DMS79 (cell line): ENCODE measurements at regions not wholly inside any gene's neighbourhood (a gene's known extent, or its start where the extent isn't known, plus 50 kb on each side); places are given as distances from the start of the nearest gene placed in this dataset.

Source experiments
- DNase-seq: peaks from one replicate; lab custom pipeline; 2025; lab: John Stamatoyannopoulos, UW

DNA sequence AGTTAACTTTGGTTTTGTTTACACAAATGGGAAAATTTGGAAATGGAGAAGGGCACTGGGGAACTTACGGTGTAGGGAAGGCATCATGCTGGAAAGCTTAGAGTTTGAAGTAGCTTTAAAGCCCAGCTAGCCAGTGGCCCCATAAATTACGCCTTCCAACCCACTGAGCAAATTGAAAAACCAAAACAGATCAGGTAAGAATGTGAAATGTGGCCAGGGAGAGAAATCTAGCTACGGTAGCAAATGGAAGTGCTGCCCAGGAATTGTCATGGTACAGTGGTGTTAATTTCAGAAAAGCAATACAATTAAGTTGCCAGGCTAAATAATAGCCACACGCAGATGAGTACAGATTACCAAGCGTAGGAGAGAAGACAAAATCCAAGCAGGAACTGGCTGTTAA, 654.8 kb downstream of the PRELID2 start:
- DNase-seq, result no peak

DNA sequence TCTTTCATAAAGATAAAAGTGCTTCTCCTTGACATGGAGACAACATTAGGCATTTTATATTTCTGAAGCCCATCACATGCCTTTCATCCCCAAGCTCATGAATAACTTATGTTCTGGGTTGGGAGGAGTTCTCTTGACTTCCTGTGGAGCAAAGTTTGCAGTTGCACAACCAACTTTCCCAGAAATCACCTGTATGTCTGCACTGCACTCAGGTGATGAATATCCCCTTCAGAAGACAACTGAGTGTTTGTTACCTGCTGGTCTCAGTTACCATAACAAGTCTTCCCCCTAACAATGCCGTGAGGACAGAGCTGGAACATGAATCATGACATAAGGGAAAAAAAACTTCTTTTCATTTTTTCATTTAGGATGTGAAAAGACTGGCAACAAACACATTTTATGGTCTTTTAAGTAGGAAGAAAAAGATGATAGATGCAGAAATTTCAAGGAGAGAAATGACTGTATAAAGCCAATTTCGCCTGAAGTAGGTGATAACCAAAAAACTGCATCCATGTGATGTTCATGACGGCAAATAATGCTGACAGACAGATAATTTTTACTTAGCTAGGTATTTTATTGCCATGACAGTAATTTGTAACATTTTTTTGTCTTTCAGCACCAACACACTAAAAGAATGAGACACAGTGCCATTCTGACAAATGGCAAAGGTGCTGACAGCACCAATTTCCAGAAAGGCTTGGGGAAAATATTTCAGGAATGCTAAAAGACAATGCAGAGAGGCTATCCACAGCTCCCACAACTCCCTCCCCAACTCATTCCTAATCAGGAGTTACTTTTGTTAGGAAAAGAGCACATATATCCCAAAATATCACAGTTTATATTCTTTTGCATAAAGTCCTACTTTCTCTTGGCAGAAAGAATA, 656.3 kb downstream of the PRELID2 start:
- no peak for DNase-seq

DNA sequence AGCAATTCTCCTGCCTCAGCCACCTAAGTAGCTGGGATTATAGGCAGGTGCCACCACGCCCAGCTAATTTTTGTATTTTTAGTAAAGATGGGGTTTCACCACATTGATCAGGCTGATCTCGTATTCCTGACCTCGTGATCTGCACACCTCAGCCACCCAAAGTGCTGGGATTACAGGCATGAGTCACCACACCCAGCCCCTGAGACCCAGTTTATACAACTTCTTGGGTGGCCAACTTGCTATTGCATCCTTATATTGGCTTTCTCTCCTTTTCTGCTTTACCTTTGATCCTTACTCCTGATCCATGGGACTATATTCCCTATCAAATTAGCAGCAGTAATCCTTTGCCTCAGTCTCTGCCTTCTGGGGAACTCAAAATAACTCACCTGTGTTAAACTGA, 659.1 kb downstream of the PRELID2 start:
- DNase-seq, result no peak

DNA sequence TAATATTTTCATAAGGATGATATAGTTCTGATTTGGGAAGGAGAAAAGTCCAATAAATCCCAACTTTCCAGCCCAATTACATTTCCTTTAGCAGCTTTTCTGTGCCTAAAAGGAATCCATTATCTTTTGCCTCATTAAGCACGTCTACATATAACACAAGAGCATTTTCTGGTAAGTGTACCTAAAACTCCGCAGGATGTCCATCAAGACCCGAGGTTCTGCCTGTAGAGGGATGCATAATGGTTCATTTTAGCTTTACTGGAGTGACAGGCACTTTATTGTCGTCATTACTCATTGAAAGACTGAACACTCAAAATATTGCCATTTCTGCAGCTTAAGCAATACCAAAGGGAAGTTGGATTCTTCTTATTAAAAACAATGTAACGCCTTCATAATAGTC, 669.0 kb downstream of the PRELID2 start:
- no peak for DNase-seq

DNA sequence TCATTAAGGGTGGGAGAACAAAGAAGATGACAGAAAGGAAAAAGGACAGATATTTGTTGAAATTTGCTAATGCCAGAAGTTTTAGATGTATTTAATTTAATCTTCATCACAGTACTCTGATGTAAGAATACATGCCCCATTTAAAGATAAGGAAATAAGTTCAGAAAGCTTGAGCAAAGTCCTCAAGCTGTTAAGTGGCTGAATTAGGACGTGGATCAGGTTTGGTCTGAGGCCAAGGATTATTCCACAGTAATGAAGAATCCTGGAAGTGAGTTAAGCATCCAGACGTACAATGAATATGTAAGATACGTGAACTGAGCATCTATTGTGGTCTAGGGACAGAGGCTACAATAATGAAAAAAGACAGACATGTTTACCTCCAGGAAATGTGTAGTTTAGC, 671.3 kb downstream of the PRELID2 start:
- no peak for DNase-seq

DNA sequence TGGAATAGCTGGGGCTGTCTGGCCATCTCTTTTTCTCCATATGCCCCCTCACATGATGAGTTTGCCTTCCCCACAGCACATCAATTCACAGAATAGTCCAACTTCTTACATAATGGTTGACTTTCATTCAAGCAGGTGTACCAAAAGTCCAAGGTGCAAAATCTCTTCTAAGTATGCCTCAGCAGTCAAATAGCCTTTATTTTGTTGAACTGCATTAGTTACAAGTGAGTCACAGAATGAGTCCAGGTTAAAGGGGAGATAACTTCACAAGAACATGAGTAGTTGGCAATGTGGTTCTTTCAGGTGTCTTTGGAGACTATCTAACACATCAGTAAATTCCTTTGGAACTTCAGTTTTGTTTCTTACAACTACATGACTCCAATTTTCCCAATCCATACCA, 672.5 kb downstream of the PRELID2 start:
- DNase-seq, result no peak

DNA sequence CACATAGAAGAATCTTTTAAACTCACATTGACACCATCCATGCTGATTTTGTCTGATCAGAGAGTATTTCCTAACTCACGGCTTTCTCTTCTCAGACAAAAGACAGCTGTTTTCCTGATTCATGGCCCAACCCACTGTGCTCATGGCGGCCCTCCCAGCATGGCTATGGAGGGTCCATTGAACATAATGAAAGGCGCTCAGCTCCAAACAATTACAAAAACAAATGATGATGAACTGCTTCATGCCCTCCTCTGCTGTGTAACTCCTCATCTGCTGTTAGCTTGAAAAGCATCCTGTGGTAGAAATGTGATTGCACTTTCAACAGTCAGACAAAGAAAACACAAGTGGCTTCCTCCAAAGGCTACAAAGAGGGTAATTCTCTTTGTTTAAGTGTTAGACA, 673.8 kb downstream of the PRELID2 start:
- DNase-seq, result no peak

DNA sequence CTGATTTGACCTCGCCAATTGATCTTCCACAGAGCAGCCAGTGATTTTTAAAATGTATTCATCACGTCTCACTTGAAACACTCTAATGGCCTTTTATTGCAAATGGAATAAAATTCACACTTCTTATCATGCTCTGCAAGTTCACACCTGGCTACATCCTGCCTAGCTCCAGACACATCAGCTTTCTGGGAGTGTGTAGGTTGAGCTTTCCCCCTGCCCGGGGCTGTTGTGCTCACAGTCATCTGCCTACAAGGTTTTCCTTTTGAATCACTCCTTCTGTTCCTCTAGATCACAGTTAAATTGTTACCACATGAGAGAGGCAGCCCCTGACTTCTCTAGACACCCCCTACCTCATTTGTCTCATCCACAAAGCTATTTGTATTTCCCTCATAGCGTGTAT, 674.5 kb downstream of the PRELID2 start:
- DNase-seq, result no peak

DNA sequence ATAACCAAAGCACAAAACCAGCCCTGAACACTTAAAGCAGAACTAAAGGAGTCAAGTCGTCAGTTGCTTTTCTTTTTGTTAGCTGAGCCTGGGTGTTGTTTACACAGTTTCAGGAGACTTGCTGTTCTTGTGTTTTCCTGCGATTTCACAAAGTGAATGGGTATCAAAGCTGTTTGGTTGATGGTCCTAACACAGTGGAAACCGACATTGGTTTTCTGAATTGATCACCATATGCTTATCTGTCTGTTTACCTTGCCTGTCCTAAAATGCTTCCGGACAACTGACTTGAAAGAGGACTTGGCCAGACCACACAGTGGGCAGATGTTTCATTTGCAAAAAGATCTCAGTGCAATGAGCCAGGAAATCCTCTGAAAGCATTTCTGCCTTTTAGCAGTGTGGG, 676.4 kb downstream of the PRELID2 start:
- DNase-seq, result no peak

DNA sequence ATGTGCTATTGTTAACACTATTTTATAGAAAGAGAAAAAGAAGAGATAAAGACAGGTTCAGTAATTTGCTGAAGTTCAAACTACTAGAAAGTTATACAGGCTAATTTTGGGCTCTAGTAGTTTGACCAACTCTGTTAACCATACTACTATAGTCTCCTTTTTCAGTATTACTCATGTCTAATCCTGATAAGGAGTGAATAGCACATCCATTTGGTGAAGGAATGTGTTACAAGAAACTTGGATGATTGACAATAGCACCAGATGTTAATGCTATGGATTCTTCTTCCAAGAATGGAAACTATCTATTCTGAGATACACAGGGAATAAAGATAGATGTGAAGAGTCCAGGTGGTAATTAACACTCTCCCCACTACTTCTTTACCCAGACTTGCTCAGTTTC, 677.3 kb downstream of the PRELID2 start:
- DNase-seq, result no peak

DNA sequence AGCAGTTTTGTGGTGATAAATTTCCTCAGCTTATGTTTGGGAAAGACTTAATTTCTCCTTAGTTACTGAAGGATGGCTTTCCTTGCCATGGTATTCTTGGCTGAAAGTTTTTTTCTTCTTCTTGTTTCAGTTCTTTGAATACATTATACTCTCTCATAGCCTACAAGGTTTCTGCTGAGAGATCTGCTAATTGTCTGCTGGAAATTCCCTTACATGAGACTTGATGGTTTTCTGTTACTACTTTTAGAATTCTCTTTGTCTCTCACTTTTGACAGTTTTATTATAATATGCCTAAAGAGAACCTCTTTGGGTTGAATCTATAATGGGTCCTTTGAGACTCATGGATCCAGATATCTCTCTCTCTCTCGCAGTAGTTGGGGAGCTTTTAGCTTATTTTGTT, 693.6 kb downstream of the PRELID2 start:
- DNase-seq, result no peak

DNA sequence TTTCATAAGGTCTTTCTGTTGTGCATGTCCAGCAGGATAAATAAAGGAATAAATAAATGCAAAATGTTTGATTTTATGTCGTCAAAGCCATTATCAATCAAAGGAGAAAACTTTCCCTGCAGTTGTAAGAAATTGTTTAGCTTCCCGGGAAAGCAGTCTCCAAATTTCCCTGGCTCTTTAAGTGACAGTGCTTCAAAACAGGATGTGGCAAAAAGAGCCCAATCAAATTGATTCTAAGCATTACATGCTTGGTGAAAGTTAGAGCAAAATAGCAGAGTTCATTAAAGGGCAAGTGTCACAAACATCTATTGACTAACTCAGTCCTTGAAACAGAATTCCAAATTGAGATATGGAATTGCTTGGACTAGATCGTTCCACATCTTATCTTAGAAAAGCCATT, 704.1 kb downstream of the PRELID2 start:
- no peak for DNase-seq

DNA sequence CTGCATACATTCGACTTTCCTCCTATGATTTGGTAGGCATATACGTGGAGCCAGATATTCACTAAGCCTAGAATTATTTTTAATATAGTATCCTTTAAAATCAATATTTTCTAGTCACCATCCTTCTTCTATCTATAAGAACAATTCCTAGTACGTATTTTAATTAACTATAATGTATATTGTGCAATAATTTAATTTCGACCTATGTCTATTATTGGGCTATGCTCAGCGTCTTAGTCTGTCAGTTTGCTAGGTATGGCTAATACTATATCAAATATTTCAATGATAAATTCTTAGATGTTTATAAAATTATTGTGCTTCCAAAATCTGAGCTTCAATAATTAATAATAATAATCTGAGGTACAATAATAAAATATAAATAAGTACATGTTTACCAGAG, 705.3 kb downstream of the PRELID2 start:
- DNase-seq, result no peak

DNA sequence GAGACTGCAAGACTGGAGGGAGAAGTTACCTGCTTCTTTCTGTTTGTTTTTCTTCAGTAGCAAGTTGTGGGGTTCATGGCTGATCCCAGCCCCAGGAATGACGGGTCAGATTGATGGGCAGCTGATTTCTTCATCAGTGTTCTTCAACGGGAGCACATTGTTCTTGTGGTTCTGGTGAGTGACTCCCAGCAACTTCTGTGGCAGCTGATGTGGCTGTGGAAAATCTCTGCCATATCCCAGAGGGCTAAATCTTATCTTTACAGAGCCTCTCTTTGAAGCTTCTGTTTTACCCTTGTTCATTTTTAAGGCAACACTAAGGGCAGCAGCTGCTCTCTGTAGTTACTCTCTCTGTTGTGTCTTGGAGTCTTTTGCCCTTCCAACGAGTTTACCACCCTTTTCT, 710.3 kb downstream of the PRELID2 start:
- no peak for DNase-seq

DNA sequence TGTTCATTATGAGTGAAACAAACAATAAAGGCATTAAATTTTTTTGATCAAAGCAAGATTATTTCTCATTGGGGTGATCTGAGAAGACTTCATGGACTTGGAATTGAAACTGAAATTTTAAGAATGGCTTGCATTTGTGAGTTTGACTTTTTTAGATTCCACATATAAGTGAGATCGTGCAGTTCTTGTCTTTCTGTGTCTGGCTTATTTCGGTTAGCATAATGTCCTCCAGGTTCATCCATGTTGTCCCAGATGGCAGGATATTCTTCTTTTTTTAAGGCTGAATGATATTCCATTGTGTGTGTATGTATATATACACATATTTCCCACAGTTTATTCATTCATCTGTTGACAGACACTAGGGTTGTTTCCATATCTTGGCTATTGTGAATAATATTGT, 716.5 kb downstream of the PRELID2 start:
- DNase-seq, result no peak

DNA sequence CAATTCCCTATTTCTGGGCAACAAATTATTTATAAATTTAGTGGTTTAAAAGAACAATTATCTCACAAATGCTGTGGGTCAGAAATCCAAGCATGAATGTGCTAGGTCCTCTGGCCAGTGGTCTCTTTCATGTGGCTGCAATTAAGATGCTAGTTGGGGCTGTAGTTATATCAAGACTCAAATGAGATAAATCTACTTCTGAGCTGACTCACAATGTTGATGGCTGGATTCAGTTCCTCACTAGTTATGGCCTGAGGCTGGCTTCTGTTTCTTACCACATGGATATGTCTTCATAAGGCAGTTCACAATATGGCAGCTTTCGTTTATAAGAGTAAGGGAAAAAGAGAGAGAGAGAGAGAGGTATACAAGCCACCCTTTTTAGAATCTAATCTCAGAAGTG, 717.0 kb downstream of the PRELID2 start:
- no peak for DNase-seq

DNA sequence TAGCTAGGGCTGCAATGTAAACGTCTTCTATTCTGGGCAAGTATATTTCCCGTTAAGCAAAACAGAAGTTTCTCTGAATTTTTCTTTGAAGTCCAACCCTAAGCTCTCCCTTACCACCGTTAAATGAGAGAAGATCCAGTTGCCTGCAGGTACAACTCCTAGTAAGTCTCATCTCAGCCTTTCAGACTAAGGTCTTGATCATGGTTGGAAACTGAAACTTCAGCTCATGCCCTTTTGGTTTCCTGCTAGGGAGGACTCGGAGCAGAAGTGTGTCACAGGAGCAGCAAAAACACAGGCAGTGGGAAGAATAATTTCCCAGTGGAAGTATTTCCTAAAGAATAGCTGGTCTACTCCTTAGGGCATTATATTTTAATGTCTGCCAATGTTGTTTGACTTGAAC, 717.9 kb downstream of the PRELID2 start:
- no peak for DNase-seq

DNA sequence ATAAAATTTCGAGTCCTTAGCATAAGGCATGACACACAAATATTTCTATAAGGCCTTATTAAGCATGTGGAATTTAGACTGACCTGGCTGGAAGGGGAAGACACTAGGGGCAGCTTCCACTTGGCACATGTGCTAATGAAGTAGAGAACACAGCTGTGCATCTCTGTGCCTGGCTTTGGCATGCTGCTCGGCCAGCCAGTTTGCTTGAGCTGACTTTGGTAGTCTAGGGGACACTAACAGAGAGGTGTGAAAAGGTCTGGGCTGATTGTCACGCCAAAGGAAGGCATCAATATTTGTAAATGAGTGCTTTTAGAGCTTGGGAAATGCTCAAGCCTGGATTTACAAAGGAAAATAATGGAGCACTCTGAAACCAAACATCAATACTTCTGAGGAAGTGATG, 723.7 kb downstream of the PRELID2 start:
- no peak for DNase-seq

DNA sequence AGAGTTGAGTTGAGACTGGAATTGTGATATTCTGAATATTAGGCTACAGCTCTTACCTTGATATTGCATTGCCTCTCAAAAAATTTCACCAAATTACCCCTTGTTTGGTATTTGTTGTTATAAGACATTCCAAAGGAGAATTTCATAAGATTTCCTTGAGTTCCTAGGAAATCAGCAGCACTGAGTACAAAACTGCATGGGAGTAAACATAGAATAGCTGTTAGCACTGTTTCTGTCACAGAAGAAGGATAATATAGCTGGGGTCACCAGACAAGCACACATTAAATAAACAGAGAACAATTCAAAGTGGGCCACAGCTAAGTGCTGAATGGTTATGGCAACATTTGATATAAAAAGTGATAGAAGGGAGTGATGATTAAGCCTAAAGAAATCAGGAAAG, 724.3 kb downstream of the PRELID2 start:
- DNase-seq, result no peak

DNA sequence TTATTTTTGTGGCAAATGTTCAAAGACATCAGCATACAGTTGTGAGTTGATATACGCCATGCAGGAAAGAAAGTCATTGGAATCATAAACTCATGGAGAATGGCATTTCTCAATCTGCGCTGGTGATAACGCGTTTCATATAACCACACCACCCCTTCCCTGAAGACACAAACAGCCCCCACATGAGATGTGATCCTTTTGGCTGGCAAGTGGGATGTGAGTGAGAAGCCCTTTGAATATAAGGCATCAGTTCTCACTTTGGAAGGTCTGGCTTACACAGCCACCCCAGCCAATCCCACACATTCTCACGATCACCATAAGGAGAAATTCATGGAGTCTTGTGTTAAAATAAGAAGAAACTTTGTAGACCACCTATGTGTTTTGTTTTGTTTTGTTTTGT, 725.0 kb downstream of the PRELID2 start:
- DNase-seq, result no peak

DNA sequence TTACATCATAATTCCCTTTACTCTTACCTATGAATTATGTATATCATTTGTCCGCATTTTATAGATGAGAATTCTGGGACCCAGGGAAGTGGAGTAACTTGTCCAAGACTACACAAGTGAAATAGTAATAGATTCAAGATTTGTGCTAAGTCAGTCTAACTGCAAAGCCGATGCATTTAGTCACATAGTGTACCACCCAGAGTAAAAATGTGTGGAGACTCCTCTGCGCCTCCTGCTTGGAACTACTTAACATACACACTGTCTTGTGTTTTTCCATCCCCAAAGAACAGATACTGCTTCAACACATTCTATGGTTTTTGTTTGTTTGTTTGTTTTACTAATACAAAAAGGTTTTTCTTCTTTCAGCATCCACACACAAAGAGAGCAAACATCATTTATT, 729.8 kb downstream of the PRELID2 start:
- no peak for DNase-seq

DNA sequence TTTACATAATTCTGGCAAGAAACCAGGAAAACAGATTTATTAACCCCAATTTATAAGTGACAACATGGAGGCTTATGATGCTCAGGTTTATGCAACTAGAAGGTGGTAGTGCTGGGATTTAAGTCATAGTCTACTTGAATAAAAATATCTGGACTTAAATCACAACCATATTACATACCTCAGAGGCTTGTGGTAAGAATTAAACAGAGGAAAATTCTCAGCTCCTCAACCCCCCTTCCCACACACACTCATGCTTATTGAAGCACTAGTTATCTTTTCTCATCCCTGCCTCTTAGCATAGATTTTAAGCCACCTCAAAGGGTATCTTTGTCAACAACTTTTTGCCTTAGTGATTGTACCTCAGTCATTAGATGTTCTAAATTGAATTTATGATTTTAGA, 731.0 kb downstream of the PRELID2 start:
- DNase-seq, result no peak

DNA sequence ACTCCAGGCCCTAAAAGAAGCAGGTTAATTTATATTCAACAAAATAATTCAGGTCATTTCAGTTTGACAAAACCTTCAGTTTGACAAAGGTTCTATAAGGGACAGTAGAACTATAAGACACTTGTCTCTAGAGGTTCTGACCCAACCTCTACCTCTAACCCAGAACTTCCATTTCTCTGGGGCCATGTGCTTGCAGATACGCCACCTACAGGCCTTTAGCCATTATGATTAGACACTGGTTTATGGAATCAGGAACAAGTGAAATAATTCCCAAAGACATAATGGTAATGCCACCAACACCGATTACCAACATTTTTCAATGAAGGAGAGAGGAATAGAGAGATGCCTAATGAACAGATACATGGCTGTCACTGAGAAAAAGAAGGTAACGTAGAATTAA, 733.9 kb downstream of the PRELID2 start:
- no peak for DNase-seq

DNA sequence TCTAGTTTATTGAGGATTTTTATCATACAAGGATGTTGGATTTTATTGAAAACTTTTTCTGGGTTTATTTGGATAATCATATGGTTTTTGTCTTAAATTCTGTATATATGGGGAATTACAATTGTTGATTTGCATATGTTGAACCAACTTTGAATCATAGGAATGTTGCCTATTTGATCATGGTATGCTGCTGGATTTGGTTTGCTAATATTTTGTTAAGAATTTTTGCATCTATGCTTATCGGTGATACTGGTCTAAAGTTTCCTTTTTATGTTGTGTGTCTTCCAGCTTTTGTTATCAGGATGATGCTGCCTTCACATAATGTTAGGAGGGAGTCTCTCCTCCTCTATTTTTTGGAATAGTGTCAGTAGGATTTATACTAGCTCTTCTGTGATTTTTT, 745.0 kb downstream of the PRELID2 start:
- DNase-seq, result no peak
